ENCODE measurements at regions not wholly inside any gene's neighbourhood (a gene's known extent, or its start where the extent isn't known, plus 50 kb on each side); places are given as distances from the start of the nearest gene placed in this dataset.

DNA sequence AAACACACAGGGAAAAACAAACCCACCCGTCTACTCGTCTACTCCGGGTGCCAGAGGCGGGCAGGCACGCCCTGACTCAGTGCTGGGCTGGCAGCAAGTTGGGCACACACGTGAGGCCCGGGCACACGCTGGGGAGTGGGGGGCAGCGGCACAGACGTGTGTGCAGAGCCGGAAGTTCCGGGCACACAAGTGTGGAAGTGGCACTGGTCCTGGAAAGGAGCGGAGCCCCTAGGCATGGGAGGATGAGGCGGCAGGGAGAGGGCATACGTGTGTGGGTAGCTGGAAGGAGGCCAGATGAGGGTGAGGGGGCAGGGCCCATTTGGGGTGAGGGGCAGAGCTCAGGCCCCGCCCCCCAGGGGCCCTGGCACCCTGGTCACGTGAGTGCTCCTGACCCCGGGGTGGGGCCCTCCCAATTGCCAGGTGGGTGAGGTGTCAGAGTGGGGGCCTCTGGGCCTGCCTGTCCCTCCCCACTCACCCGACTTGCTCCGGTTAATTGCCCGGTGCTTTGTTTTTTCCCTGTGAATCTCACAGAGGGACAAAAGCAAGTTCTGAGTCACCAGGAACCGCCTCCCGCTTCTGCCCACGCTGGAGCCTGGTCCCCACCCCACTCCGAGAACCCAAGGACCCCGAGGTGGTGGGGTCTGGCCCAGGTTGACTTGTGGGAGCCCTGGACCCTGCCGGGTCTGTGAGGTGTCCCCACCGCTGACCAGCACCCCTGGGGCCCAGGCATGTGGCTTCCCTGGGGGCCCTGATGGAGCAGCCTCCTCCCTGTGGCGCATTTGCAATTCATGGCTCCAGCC, 104.8 kb upstream of the CASZ1 start:
- Histone ChIP-seq H3K79me1 (ENCODE audit: low read depth, low read length) (no peaks in the 10 kb centered on the region), H4K8ac (ENCODE audit: extremely low read depth, insufficient read depth, low read length) (peak overlapping the region; percentile 62), H2BK12ac (ENCODE audit: low read depth, low read length) (peak overlapping the region; percentile 97; the same call in 1 of the 2 replicates), H3K23me2 (ENCODE audit: low read depth, low read length) (no peaks in the 10 kb centered on the region), H3K27ac (ENCODE audit: low read depth, low read length) (no peak overlapping the region), H2BK120ac (replicated peaks; ENCODE audit: low read depth, low read length) (peak overlapping the region; percentile 73), H3K36me3 (ENCODE audit: control insufficient read depth in 2 of 4, insufficient read depth in 4 of 4, low read length in 3 of 4) (no peaks in the 10 kb centered on the region), H3K4me1 (replicated peaks in 1 of 4; ENCODE audit: control insufficient read depth in 3 of 4, insufficient read depth in 4 of 4, low read length in 3 of 4) (peaks cover 0 to 35% (median 22%) of the 10 kb centered on the region in 4 experiments; a peak in 6 of 7 replicates), H3K9ac (replicated peaks in 1 of 4; ENCODE audit: extremely low read depth in 1 of 4, low read depth in 3 of 4, low read length in 3 of 4) (no peak overlapping the region), H3K27me3 (replicated peaks in 1 of 4; ENCODE audit: control insufficient read depth in 3 of 4, extremely low read depth in 1 of 4, insufficient read depth in 3 of 4, low read length in 3 of 4) (no peaks in the 10 kb centered on the region), H3K14ac (ENCODE audit: insufficient read length) (no peak overlapping the region), H3K56ac (replicated peaks; ENCODE audit: insufficient read length, low read depth, low read length) (no peak overlapping the region), H2AK5ac (ENCODE audit: low read depth, low read length) (0 out of 2 replicates have a peak overlapping the region, but pooled peaks have one; percentile 3), H3K4ac (replicated peaks; ENCODE audit: insufficient read length, low read depth, low read length) (peak overlapping the region; percentile 94), H3K4me3 (ENCODE audit: extremely low read depth in 1 of 4, insufficient read depth in 2 of 4, low read depth in 3 of 4, low read length in 4 of 4) (no peak overlapping the region), H4K5ac (ENCODE audit: insufficient read length, low read depth, low read length) (no peak overlapping the region), H3K23ac (ENCODE audit: insufficient read length) (no peak overlapping the region), H4K91ac (replicated peaks; ENCODE audit: insufficient read length, low read length) (peak overlapping the region; percentile 92), H3K4me2 (ENCODE audit: insufficient read depth in 1 of 2, low read depth in 2 of 2, low read length in 2 of 2) (peak overlapping the region; percentile 15 to 30; a peak in 3 of 4 replicates), H3K9me3 (ENCODE audit: insufficient read depth in 2 of 2, low read depth in 1 of 2, low read length in 1 of 2) (no peaks in the 10 kb centered on the region), H2BK15ac (ENCODE audit: low read length) (peak overlapping the region; percentile 72; the same call in 1 of the 2 replicates), H2BK5ac (ENCODE audit: low read depth, low read length) (peak overlapping the region; percentile 87), H2BK20ac (ENCODE audit: low read length) (0 out of 2 replicates have a peak overlapping the region, but pooled peaks have one; percentile 90), H3K18ac (ENCODE audit: extremely low read depth, low read length) (peak overlapping the region; percentile 83), H2AFZ (ENCODE audit: low read length) (no peak overlapping the region), H3K79me2 (ENCODE audit: control insufficient read depth in 1 of 2, insufficient read depth in 2 of 2, low read length in 2 of 2) (no peaks in the 10 kb centered on the region), H4K20me1 (replicated peaks in 1 of 2; ENCODE audit: control insufficient read depth in 1 of 2, insufficient read depth in 2 of 2, low read length in 2 of 2) (no peaks in the 10 kb centered on the region)
- 49% methylated on average over 28 of the region's 29 CpGs; no CpG with 5 or more reads in 1 of the 2 experiments for WGBS, 2 experiments (ENCODE audit: extremely low coverage in 1 of 2, insufficient coverage in 1 of 2, insufficient read length in 1 of 2, insufficient replicate concordance in 2 of 2, low coverage in 1 of 2, low lambda C conversion rate in 2 of 2, missing lambda C conversion rate in 1 of 2)
- FAIRE-seq = no peak
- peak in 1 of 2 experiments; percentile 59 for DNase-seq (ENCODE audit: low read depth in 1 of 2, low spot score in 2 of 2)
- CTCF ChIA-PET (ENCODE audit: partially characterized antibody) = interaction anchor here (0.6 to 8.0 kb wide), 11 partner anchors 9 to 394 kb away, joined by 3 to 59 read pairs (median 3); no protein-coding TSS in a partner anchor
- POLR2A ChIA-PET (ENCODE audit: partially characterized antibody) = interaction anchor here (0.6 to 1.3 kb wide), 7 partner anchors 12 to 781 kb away, joined by 3 to 4 read pairs (median 3); no protein-coding TSS in a partner anchor
- TF ChIP-seq GTF2F1 (IDR thresholded peaks at IDR 0.05; ENCODE audit: borderline replicate concordance, low read depth, low read length) = no peak
- TF ChIP-seq ATF2 (IDR thresholded peaks at IDR 0.05; ENCODE audit: low read length) = no peak
- TF ChIP-seq TEAD4 (IDR thresholded peaks at IDR 0.05; ENCODE audit: low read depth, low read length) = no peak
- TF ChIP-seq TBP (IDR thresholded peaks at IDR 0.05; ENCODE audit: low read depth, low read length) = no peak
- TF ChIP-seq CBX8 (IDR thresholded peaks at IDR 0.05; ENCODE audit: borderline replicate concordance, low read depth, low read length) = no peak

Data from H1 (cell line).